ENCODE measurements at regions not wholly inside any gene's neighbourhood (a gene's known extent, or its start where the extent isn't known, plus 50 kb on each side); places are given as distances from the start of the nearest gene placed in this dataset.

GRCh38 chr9:12988258-12988657, 213.4 kb downstream of the LURAP1L start:
- Histone ChIP-seq H3K27me3 (no peaks in the 10 kb centered on the region), H3K4me1 (ENCODE audit: low read depth) (peaks cover 6% of the 10 kb centered on the region), H3K27ac (no peak overlapping the region), H3K4me3 (no peak overlapping the region), H3K9me3 (ENCODE audit: low read depth) (no peaks in the 10 kb centered on the region), H3K36me3 (no peaks in the 10 kb centered on the region)
- TF ChIP-seq CTCF (IDR thresholded peaks at IDR 0.05; ENCODE audit: low read depth, low read length): no peak
- DNase-seq (ENCODE audit: low read depth in 1 of 2, low spot score in 1 of 2): no peak

- TF ChIP-seq CTCF (IDR thresholded peaks at IDR 0.05; ENCODE audit: low read depth, low read length): no peak
- H3K4me3 ChIP-seq: no peak overlapping the region
- H3K27ac ChIP-seq: no peak overlapping the region
- H3K27me3 ChIP-seq: no peaks in the 10 kb centered on the region
- H3K9me3 ChIP-seq (ENCODE audit: low read depth): no peaks in the 10 kb centered on the region
- DNase-seq (ENCODE audit: low read depth in 1 of 2, low spot score in 1 of 2): peak in 1 of 2 donors; percentile 25
- H3K4me1 ChIP-seq (ENCODE audit: low read depth): peaks cover 6% of the 10 kb centered on the region
- H3K36me3 ChIP-seq: no peaks in the 10 kb centered on the region
Observed at GRCh38 chr9:12989669-12990068, 214.8 kb downstream of the LURAP1L start.

DNA sequence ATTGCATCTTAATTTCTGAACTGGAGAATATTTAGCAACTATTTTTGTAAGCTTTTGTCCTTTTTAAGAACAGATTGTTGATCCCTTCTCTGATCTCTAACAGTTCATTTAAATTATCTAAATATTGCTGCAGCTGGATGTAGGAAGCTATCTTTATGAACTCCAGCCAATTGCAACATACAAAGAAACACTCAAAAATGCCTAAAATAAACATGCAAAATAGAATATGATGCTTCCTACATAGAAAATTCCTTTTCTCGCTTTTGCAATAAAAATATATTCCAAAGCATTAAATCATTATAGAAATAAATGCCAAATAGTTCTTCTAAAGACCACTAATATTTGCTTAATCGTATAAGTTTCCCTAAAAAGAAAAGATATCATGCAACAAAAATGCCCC, 218.6 kb downstream of the LURAP1L start:
- TF ChIP-seq CTCF (IDR thresholded peaks at IDR 0.05; ENCODE audit: low read depth, low read length): no peak
- no peak overlapping the region for H3K4me3 ChIP-seq
- no peak overlapping the region for H3K27ac ChIP-seq
- no peaks in the 10 kb centered on the region for H3K27me3 ChIP-seq
- peaks cover 6% of the 10 kb centered on the region for H3K4me1 ChIP-seq (ENCODE audit: low read depth)
- H3K9me3 ChIP-seq (ENCODE audit: low read depth): no peaks in the 10 kb centered on the region
- no peaks in the 10 kb centered on the region for H3K36me3 ChIP-seq
- peak in 1 of 2 donors; percentile 11 for DNase-seq (ENCODE audit: low read depth in 1 of 2, low spot score in 1 of 2)

DNA sequence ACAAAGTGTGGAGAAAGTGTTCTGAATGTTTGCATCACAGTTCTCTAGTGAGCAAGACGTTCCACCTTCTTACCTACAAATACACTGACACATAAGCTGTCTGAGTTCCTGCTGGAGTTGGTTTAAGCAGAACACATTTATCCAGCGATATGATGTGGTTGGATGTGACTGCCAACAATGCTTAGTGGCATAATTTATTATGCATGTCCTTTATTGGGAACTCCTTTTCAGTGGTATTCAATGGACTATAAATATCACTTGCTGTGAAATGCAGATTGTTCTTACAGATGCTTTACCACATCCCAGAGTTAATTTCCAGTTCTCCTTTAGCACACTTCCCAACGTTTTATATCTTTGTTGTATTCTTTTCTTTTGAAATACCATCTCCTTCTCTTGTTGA, 222.2 kb downstream of the LURAP1L start:
- peaks cover 6% of the 10 kb centered on the region for H3K4me1 ChIP-seq (ENCODE audit: low read depth)
- no peaks in the 10 kb centered on the region for H3K36me3 ChIP-seq
- no peak overlapping the region for H3K4me3 ChIP-seq
- H3K27me3 ChIP-seq: no peaks in the 10 kb centered on the region
- no peak for DNase-seq (ENCODE audit: low read depth in 1 of 2, low spot score in 1 of 2)
- no peaks in the 10 kb centered on the region for H3K9me3 ChIP-seq (ENCODE audit: low read depth)
- no peak for TF ChIP-seq CTCF (IDR thresholded peaks at IDR 0.05; ENCODE audit: low read depth, low read length)
- H3K27ac ChIP-seq: no peak overlapping the region

DNA sequence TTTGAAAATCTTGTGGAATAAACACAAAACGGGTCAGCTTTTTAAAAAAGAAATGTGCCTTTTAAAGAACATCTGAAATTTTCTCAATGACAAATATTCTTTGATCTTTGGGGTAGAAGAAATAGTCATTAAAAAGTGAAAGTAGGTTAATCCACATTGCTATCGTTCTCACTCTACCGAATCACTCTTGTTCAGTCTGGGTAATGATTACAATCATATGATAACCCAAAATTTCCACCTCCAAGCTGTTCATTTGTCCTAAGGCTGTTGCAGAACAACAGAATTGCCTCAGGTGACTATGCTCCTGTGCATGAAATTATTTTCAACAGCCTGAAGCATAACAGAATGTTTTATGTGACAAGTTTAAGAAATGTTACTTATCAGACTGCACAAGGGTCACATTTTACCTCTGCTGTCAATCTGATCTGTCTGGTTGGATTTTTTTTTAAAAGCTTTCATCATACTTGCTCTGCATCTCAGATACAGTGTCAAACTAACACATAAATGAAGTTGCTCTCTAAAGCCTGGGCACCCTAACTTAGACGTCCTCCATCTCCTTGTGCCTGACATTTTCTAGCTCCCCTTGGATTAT, 227.3 kb downstream of the LURAP1L start:
- no peaks in the 10 kb centered on the region for H3K9me3 ChIP-seq (ENCODE audit: low read depth)
- no peak overlapping the region for H3K27ac ChIP-seq
- no peaks in the 10 kb centered on the region for H3K27me3 ChIP-seq
- H3K4me1 ChIP-seq (ENCODE audit: low read depth): peaks cover 16% of the 10 kb centered on the region
- TF ChIP-seq CTCF (IDR thresholded peaks at IDR 0.05; ENCODE audit: low read depth, low read length): no peak
- no peak for DNase-seq (ENCODE audit: low read depth in 1 of 2, low spot score in 1 of 2)
- H3K4me3 ChIP-seq: no peak overlapping the region
- H3K36me3 ChIP-seq: no peaks in the 10 kb centered on the region

GRCh38 chr9:13002740-13003139, 227.9 kb downstream of the LURAP1L start:
- TF ChIP-seq CTCF (IDR thresholded peaks at IDR 0.05; ENCODE audit: low read depth, low read length): no peak
- Histone ChIP-seq H3K36me3 (no peaks in the 10 kb centered on the region), H3K4me1 (ENCODE audit: low read depth) (peaks cover 16% of the 10 kb centered on the region), H3K27ac (no peak overlapping the region), H3K27me3 (no peaks in the 10 kb centered on the region), H3K4me3 (no peak overlapping the region), H3K9me3 (ENCODE audit: low read depth) (no peaks in the 10 kb centered on the region)
- DNase-seq (ENCODE audit: low read depth in 1 of 2, low spot score in 1 of 2): no peak

All from cardiac muscle cell (in vitro differentiated cells and primary cell).